ENCODE measurements at regions not wholly inside any gene's neighbourhood (a gene's known extent, or its start where the extent isn't known, plus 50 kb on each side); places are given as distances from the start of the nearest gene placed in this dataset.

- TF ChIP-seq CTCF (IDR thresholded peaks at IDR 0.05; ENCODE audit: low read depth, low read length) (no peak), EZH2phosphoT487 (IDR thresholded peaks at IDR 0.05; ENCODE audit: low read depth) (no peak)
Observed at GRCh38 chr12:30219047-30219446, 435.3 kb upstream of the TMTC1 start.

Measured in OCI-LY3 (cell line).